IMR-90 (cell line): ENCODE measurements at regions not wholly inside any gene's neighbourhood (a gene's known extent, or its start where the extent isn't known, plus 50 kb on each side); places are given as distances from the start of the nearest gene placed in this dataset.
"Not testable (repeated sequence)": the region's sequence is repeated elsewhere in the genome, so short reads cannot be mapped to it uniquely, and the experiment has no call there.

Source experiments
- ATAC-seq: fragments of 200-7000 bp; cut with Tn5 transposase; 2 replicates; pipeline ENCODE4 v1.9.1; 2020; ENCODE audit warnings: low read depth, mild to moderate bottlenecking, moderate library complexity
- BruUV-seq: library from RNA; stranded (reverse); fragments of 400-500 nt; replicated peaks from 2 replicates; lab custom pipeline; 2021; lab: Mats Ljungman, UMichigan
- CTCF ChIA-PET: fragments of 300-600 bp; formaldehyde crosslinking; extraction: SDS; loops from one replicate; lab custom pipeline; 2021; ENCODE audit warnings: antibody characterized with exemption; lab: Yijun Ruan, JAX
- POLR2A ChIA-PET: fragments of 300-600 bp; sonication (Branson Sonifier 250); formaldehyde crosslinking; loops from one replicate; lab custom pipeline; 2022; ENCODE audit warnings: antibody characterized with exemption; ENCODE audit not compliant: unreplicated experiment; lab: Charles Lee
- DNase-seq: peaks from one replicate; pipeline ENCODE4 v3.0.0; 2013
- H2AFZ ChIP-seq: replicated peaks from 2 replicates; pipeline ENCODE3; 2013; ENCODE audit warnings: low read length, mild to moderate bottlenecking; ENCODE audit not compliant: poor library complexity
- H2AK5ac ChIP-seq: 2 replicates; pipeline ENCODE4 v1.6.1; 2013; ENCODE audit warnings: low read depth, low read length, inconsistent platforms
- H2AK9ac ChIP-seq: replicated peaks from 2 replicates; pipeline ENCODE3; 2013; ENCODE audit warnings: mild to moderate bottlenecking, low read depth, low read length, moderate library complexity; ENCODE audit not compliant: poor library complexity
- H2BK120ac ChIP-seq: 2 replicates; pipeline ENCODE4 v1.6.1; 2013; ENCODE audit warnings: low read depth, low read length, inconsistent platforms
- H2BK15ac ChIP-seq: 3 replicates; pipeline ENCODE4 v1.6.1; 2013; ENCODE audit warnings: low read depth, low read length, inconsistent platforms
- H2BK20ac ChIP-seq: 2 replicates; pipeline ENCODE4 v1.6.1; 2013; ENCODE audit warnings: low read depth, mild to moderate bottlenecking, inconsistent platforms, low read length, moderate library complexity
- H2BK5ac ChIP-seq: 2 replicates; pipeline ENCODE4 v1.6.1; 2013; ENCODE audit warnings: mild to moderate bottlenecking, low read depth, low read length, inconsistent platforms; ENCODE audit not compliant: poor library complexity, severe bottlenecking
- H3K14ac ChIP-seq: replicated peaks from 2 replicates; pipeline ENCODE4 v1.6.1; 2013; ENCODE audit warnings: low read depth, low read length, inconsistent platforms
- H3K18ac ChIP-seq: 2 replicates; pipeline ENCODE4 v1.6.1; 2013; ENCODE audit warnings: low read depth, low read length, control low read depth
- H3K23ac ChIP-seq: 2 replicates; pipeline ENCODE4 v1.6.1; 2013; ENCODE audit warnings: low read depth, low read length, inconsistent platforms
- H3K27ac ChIP-seq: 2 replicates; pipeline ENCODE4 v1.5.1; 2013; ENCODE audit warnings: mild to moderate bottlenecking, control low read depth, low read length; ENCODE audit not compliant: insufficient read depth
- H3K27me3 ChIP-seq: 2 replicates; pipeline ENCODE4 v1.6.1; 2013; ENCODE audit warnings: low read length; ENCODE audit not compliant: control insufficient read depth, insufficient read depth
- H3K36me3 ChIP-seq: 2 replicates; pipeline ENCODE4 v1.6.1; 2013; ENCODE audit warnings: low read length, mixed read lengths; ENCODE audit not compliant: control insufficient read depth, insufficient read depth
- H3K4ac ChIP-seq: 2 replicates; pipeline ENCODE4 v1.6.1; 2013; ENCODE audit warnings: low read depth, low read length, inconsistent platforms
- H3K4me1 ChIP-seq: 2 replicates; pipeline ENCODE4 v1.6.1; 2013; ENCODE audit warnings: low read length, mixed read lengths; ENCODE audit not compliant: control insufficient read depth, insufficient read depth
- H3K4me2 ChIP-seq: 2 replicates; pipeline ENCODE4 v1.6.1; 2013; ENCODE audit warnings: low read depth, mild to moderate bottlenecking, control low read depth, low read length, moderate library complexity
- H3K4me3 ChIP-seq: 2 replicates; pipeline ENCODE4 v1.5.1; 2013; ENCODE audit warnings: low read depth, mild to moderate bottlenecking, control low read depth, low read length, moderate library complexity; ENCODE audit not compliant: insufficient read depth
- H3K56ac ChIP-seq: 2 replicates; pipeline ENCODE4 v1.6.1; 2013; ENCODE audit warnings: low read length, inconsistent platforms; ENCODE audit not compliant: insufficient read depth; ENCODE audit errors: extremely low read depth
- H3K79me1 ChIP-seq, 2 experiments: 2 replicates each; pipeline ENCODE4 v1.6.1; 2013; ENCODE audit warnings: low read length in 2 of 2, inconsistent platforms in 1 of 2, low read depth in 1 of 2
- H3K9ac ChIP-seq: 2 replicates; pipeline ENCODE4 v1.6.1; 2013; ENCODE audit warnings: low read depth, low read length, control low read depth
- H3K9me1 ChIP-seq: 2 replicates; pipeline ENCODE4 v1.6.1; 2013; ENCODE audit warnings: low read length, inconsistent platforms; ENCODE audit not compliant: insufficient read depth
- H3K9me3 ChIP-seq: 2 replicates; pipeline ENCODE4 v1.6.1; 2013; ENCODE audit warnings: low read length; ENCODE audit not compliant: control insufficient read depth, insufficient read depth
- H4K20me1 ChIP-seq: 2 replicates; pipeline ENCODE4 v1.6.1; 2013; ENCODE audit warnings: low read length, inconsistent platforms; ENCODE audit not compliant: insufficient read depth
- H4K5ac ChIP-seq: 2 replicates; pipeline ENCODE4 v1.6.1; 2013; ENCODE audit warnings: mild to moderate bottlenecking, low read depth, low read length, control low read depth
- H4K8ac ChIP-seq, 2 experiments: 2 replicates each; pipeline ENCODE4 v1.6.1; 2013; ENCODE audit warnings: low read depth in 2 of 2, low read length in 2 of 2, control low read depth in 1 of 2, inconsistent platforms in 1 of 2
- H4K91ac ChIP-seq: 2 replicates; pipeline ENCODE4 v1.6.1; 2013; ENCODE audit warnings: low read depth, low read length, inconsistent platforms; ENCODE audit not compliant: insufficient read depth
- WGBS, 2 experiments: methylation state at CpG; one replicate each; pipeline versions ENCODE4 v1.1.5 to v1.1.7; 2013; ENCODE audit warnings: missing lambda C conversion rate in 2 of 2; ENCODE audit not compliant: insufficient read length in 1 of 2; ENCODE audit errors: extremely low coverage in 2 of 2; 5-methylcytosine and 5-hydroxymethylcytosine counted together
- dilution Hi-C: fragments of 300-500 bp; cut with HindIII; formaldehyde crosslinking; loops from one replicate; pipeline ENCODE4 v1.14.3; 2018; ENCODE audit warnings: low sequenced_read_pairs; ENCODE audit not compliant: unreplicated experiment
- in situ Hi-C: fragments of 300-500 bp; cut with MboI; formaldehyde crosslinking; loops from 3 replicates; pipeline ENCODE4 v1.14.3; 2019; ENCODE audit warnings: low sequenced_read_pairs, inconsistent platforms, mixed read lengths
- intact Hi-C: fragments of 100-400 bp; cut with micrococcal nuclease; formaldehyde crosslinking; loops from 2 replicates; pipeline ENCODE4 v1.10.0; 2022

DNA sequence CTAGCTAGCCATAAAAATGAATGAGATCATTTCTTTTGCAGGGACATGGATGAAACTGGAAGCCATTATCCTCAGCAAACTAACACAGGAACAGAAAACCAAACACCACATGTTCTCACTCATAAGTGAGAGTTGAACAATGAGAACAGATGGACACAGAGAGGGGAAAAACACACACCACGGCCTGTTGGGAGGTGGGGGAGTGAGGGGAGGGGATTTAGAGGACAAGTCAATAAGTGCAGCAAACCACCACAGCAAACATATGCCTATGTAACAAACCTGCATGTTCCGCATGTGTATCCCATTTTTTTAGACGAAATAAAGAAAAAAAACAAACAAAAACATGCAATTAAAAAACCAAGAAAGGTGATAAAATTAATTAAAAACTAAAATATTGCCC lies 308.8 kb upstream of the RND3 start:
- H4K8ac ChIP-seq, H3K79me1 ChIP-seq, H2AK9ac ChIP-seq, H3K4me1 ChIP-seq, H3K9me1 ChIP-seq, H4K91ac ChIP-seq, H3K4me3 ChIP-seq, H3K36me3 ChIP-seq, CTCF ChIA-PET, H3K9ac ChIP-seq, dilution Hi-C loops, DNase-seq, H4K20me1 ChIP-seq, intact Hi-C loops, ATAC-seq, H3K18ac ChIP-seq, H2BK15ac ChIP-seq, H3K23ac ChIP-seq, H3K56ac ChIP-seq, BruUV-seq, H3K4ac ChIP-seq, H3K4me2 ChIP-seq, in situ Hi-C loops, H2BK120ac ChIP-seq, H3K27me3 ChIP-seq, H3K27ac ChIP-seq, H3K9me3 ChIP-seq, H2AFZ ChIP-seq, H2AK5ac ChIP-seq, POLR2A ChIA-PET, H2BK5ac ChIP-seq, H2BK20ac ChIP-seq, H3K14ac ChIP-seq, H4K5ac ChIP-seq: not testable (repeated sequence)
- WGBS, 2 experiments: no CpG with 5 or more reads among the region's 3 CpGs
